ENCODE measurements at regions not wholly inside any gene's neighbourhood (a gene's known extent, or its start where the extent isn't known, plus 50 kb on each side); places are given as distances from the start of the nearest gene placed in this dataset.

GRCh38 chr3:194218646-194219453 is 82.9 kb downstream of the HES1 start:
- DNase-seq (ENCODE audit: low spot score) = no peak

DNA sequence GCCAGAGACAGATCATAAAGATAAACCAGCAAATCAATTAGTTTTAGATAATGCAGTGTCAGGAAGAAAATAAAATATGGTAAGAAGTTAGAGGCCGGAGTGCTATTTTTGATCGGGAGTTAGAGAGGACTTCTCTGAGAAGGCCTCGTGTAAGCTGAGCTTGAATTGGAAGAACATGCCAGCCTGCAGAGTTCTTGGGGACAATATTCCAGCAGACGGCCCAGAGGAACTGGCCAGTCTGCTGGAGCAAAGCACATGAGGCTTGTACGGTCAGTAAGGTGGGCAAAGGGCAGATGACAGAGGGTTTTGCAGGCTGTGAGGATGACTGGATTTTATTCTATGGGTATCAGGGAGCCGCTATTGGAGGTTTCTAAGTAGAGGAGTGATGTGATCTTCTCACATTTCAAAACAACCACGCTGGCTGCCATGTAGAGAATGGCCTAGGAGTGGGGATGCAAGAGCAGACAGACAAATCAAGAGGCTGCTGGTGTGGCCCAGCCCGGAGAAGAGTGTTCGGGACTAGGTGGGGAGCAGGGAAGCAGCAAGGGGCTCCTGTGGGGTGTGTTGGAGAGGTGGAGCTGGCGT is 84.0 kb downstream of the HES1 start:
- no peak for DNase-seq (ENCODE audit: low spot score)

- peak; percentile 12 for DNase-seq (ENCODE audit: low spot score)
Measured at GRCh38 chr3:194220901-194221326, 85.0 kb downstream of the HES1 start.

GRCh38 chr3:194221336-194221735 is 85.4 kb downstream of the HES1 start:
- no peak for DNase-seq (ENCODE audit: low spot score)

DNA sequence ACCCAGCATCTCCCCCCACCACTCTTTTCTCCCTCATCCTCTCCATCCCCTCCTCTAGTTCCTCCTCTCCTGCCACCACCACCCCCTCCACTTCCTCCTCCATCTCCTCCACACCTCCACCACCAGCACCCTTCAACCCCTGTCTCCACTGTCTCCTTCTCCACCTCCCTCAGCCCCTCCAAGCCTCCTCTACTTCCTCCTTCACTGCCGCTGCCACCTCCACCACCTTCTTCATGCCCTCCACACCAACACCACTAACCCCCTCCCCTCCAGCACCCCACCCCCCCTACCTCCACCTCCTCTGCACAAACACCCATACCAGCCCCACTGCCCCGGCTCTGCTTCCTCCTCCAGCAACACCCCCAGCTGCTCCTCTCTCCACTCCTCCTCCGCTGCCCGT is 88.0 kb downstream of the HES1 start:
- DNase-seq (ENCODE audit: low spot score) = no peak

DNA sequence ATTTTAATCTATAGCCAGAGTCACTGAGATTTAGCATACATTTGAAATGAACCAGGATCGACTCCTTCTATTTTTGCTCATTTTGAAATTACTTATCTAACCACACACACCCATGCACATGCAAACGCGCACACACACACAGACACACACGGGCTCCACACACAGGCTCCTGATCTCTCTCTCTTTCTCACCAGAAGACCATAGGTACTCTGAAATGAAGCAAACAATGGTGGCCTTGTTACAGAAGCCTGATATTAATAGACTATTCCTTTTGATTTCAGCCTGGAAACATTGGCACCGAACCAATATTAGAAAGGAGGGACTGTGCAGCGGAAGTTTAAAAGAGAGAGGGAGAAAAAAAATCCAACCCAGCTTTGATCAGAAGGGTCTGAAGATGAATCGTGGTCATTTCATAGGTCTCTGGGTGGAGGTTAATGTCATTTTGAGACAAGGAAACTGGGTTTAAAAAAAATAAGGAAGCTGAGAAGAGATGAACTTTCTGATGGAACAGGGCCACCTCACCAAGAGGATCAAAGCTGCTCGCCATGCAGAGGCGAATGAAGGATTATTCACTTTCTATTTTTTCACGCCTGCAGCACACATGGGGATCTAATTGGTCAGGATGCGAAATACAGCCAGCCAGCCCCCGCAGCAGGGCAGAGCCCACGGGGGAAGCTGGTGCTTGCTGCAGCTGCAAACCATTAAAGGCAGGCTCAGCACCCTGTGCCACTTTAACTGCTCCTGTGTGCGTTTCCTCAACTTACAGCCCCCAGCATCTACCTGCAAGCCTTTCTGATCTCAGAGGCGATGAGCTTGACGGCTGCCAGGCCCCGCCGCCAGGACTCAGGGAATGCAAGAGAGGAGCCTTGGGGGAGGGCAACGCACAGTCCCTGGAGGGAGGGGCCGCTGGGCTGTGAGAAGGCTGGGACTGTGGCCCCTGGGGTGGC is 88.8 kb downstream of the HES1 start:
- peak; percentile 58 for DNase-seq (ENCODE audit: low spot score)

GRCh38 chr3:194225418-194225812 is 89.5 kb downstream of the HES1 start:
- DNase-seq (ENCODE audit: low spot score) = no peak

GRCh38 chr3:194225988-194226663 is 90.2 kb downstream of the HES1 start:
- no peak for DNase-seq (ENCODE audit: low spot score)

DNA sequence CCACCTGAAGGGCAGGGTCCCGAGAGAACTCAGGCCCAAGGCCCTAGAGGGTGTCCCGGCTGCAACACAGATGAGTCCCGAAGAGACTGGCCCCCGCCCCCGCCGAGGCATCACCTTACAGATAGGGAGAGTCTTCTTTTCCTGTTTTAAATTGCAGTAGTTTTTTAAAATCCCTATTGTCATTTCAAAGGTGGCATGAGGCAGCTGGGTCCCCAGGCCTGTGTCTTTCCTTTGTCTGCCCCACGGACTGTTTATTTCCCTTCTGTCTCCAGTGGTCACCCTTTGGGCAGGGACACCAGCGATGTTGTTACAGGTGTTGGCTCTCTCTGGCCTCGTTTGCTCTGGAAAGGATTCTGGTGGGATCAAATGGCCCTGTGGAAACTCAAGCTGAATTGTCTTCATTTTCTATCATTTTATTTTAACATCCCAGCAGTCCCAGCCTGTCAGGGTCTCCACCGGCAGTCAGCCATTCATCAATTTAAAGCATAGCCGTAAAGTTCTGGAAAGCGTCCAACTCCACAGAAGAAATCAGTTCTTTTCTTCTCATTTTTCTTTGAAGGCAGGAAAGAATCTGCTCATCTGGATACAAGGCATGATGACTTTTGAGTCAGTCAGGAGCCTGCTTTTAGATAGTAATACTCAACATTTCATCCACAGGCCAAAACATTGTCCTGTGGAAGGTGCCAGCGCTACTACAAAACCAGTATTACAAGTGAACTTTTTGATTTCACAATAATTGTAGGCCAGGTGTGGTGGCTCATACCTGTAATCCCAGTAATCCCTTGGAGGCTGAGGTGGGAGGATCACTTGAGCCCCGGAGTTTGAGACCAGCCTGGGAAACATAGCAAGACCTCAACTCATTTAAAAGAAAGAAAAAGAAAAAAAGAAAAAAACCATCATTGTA is 96.2 kb downstream of the HES1 start:
- DNase-seq (ENCODE audit: low spot score) = peak; percentile 28

DNA sequence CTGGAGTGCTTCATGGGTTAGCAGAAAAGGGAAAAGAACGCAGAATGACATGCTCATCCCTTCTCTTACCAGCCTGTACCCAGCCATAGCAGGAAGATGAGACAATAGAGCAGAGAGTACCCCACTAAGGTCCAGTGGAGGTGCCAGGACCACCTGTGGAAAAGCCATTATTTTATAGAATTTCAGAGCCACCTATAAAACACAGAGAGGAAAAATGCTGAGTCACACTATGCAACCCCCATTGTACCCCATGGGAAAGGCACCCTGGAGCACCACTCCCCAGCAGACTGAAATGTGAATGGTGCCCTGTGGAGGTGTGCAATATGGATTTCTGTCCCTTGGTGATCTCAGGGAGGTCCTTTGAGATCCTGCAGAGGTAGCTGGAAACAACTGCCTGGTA is 97.2 kb downstream of the HES1 start:
- DNase-seq (ENCODE audit: low spot score) = no peak

DNA sequence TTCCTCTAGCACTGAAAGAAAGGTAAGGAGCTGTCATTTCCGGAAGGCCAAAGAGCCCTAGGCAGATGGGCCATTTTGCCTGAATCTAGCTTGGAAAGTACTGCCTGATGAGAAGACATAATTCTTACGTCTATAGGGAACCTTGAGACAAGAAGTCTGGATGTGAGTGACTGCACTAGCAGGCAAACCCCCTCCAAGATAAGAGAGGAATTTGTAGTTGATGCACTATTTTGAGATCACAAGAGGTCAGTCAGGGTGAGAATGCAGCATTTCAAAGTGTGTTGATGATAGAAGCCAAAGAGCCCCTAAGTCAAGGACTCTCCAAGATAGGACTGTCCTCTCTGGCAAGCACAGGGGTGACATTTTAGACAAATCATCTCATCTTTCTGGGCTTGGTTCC is 99.2 kb downstream of the HES1 start:
- no peak for DNase-seq (ENCODE audit: low spot score)

- DNase-seq (ENCODE audit: low spot score) = no peak
Measured at GRCh38 chr3:194237110-194237509, 101.2 kb downstream of the HES1 start.

GRCh38 chr3:194240766-194241165 is 104.8 kb downstream of the HES1 start:
- no peak for DNase-seq (ENCODE audit: low spot score)

DNA sequence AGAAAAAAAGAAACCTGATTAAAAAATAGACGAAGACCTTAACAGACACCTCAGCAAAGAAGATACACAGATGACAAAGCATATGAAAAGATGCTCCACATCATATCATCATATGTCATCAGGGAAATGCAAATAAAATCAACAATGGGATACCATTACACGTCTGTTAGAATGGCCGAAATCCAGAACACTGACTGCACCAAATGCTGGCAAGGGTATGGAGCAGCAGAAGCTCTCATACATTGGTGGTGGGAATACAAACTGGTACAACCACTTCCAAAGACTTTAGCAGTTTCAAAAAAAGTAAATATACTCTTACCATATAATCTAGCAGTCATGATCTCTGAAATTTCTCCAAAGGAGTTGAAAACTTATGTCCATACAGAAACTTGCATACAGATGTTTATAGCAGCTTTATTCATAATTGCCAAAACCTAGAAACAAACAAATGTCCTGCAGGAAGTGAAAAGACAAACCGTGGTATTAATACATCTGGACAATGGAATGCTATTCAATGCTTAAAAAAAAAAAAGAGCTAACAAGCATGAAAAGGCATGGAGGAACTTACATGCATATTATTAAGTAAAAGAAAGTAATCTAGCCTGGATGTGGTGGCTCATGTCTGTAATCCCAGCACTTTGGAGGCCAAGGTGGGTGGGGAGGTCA is 107.4 kb downstream of the HES1 start:
- no peak for DNase-seq (ENCODE audit: low spot score)

DNA sequence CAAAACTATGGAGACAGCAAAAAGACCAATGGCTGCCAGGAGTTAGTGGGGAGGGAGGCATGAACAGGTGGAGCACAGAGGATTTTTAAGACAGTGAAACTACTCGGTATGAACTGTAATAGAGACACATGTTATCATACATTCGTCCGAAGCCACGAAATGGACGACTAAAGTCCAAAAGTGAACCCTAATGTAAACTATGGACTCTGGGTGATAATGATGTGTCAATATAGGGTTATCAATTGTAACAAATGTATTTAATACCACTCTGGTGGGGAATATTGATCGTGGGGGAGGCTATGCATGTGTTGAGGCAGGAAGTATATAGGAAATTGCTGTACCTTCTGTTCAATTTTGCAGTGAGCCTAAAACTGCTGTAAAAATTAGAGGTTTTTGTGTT is 107.0 kb downstream of the CPN2 start:
- no peak for DNase-seq (ENCODE audit: low spot score)

- DNase-seq (ENCODE audit: low spot score) = no peak
Measured at GRCh38 chr3:194245474-194245873, 105.7 kb downstream of the CPN2 start.

- no peak for DNase-seq (ENCODE audit: low spot score)
Measured at GRCh38 chr3:194245975-194246561, 105.1 kb downstream of the CPN2 start.

- no peak for DNase-seq (ENCODE audit: low spot score)
Measured at GRCh38 chr3:194246709-194247349, 104.3 kb downstream of the CPN2 start.

DNA sequence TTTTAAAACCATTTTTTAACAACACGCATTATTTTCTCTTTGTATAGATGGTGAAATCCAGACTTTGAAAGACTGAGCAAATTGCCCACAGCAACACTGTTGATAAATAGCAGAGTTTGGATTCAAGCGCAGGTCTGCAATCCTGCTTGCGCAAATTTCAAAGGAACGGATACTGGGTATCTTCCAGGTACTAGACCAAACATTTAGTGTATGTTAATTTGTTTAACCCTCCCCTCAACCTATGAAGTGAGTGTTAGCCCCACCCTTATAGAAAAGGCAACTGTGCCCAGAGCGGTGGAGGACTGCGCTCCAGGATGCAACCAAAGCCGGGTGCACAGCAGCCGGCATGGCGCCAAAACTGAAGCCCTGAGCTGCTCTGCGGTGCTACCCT is 103.8 kb downstream of the CPN2 start:
- no peak for DNase-seq (ENCODE audit: low spot score)

Measured in HT-29 (cell line).